AG09319 (cell line): ENCODE measurements at regions not wholly inside any gene's neighbourhood (a gene's known extent, or its start where the extent isn't known, plus 50 kb on each side); places are given as distances from the start of the nearest gene placed in this dataset.

Source experiments
- DNase-seq: peaks from one replicate; pipeline ENCODE4 v3.0.0-alpha.2; 2010; ENCODE audit warnings: low read depth; ENCODE audit errors: extremely low read depth
- CTCF ChIP-seq: IDR thresholded peaks from 2 replicates; pipeline ENCODE4 v1.5.1; 2011; ENCODE audit warnings: low read depth, mild to moderate bottlenecking, inconsistent platforms, low read length, moderate library complexity

GRCh38 chr3:6549296-6549695 lies 311.6 kb upstream of the GRM7 start:
- no peak for TF ChIP-seq CTCF
- DNase-seq = no peak

- no peak for TF ChIP-seq CTCF
- no peak for DNase-seq
Measured at GRCh38 chr3:6551165-6551564, 309.8 kb upstream of the GRM7 start.

- TF ChIP-seq CTCF = no peak
- no peak for DNase-seq
Measured at GRCh38 chr3:6560259-6560658, 300.7 kb upstream of the GRM7 start.

- no peak for DNase-seq
- TF ChIP-seq CTCF = no peak
Measured at GRCh38 chr3:6567241-6567640, 293.7 kb upstream of the GRM7 start.

GRCh38 chr3:6568999-6569493 lies 291.9 kb upstream of the GRM7 start:
- DNase-seq = no peak
- no peak for TF ChIP-seq CTCF

GRCh38 chr3:6571448-6571847 lies 289.5 kb upstream of the GRM7 start:
- DNase-seq = no peak

GRCh38 chr3:6577584-6577983 lies 283.3 kb upstream of the GRM7 start:
- no peak for TF ChIP-seq CTCF
- DNase-seq = no peak

More at GRCh38 chr3:6571448-6571847, 289.5 kb upstream of the GRM7 start:
- no peak for TF ChIP-seq CTCF
